H1 (cell line): ENCODE measurements at regions not wholly inside any gene's neighbourhood (a gene's known extent, or its start where the extent isn't known, plus 50 kb on each side); places are given as distances from the start of the nearest gene placed in this dataset.

Source experiments
- BCL11A ChIP-seq, 2 experiments: IDR thresholded peaks; one replicate each; pipeline ENCODE4 v1.6.1; 2011; ENCODE audit warnings: low read depth in 2 of 2, low read length in 2 of 2, mild to moderate bottlenecking in 2 of 2
- RFX5 ChIP-seq: IDR thresholded peaks from 2 replicates; pipeline ENCODE4 v1.6.1; 2011; ENCODE audit warnings: low read depth, low read length, improper control_type of control experiment, borderline replicate concordance
- SP4 ChIP-seq: IDR thresholded peaks from 2 replicates; pipeline ENCODE4 v1.6.1; 2012; ENCODE audit warnings: low read length, inconsistent platforms
- TF ChIP-seq, protein P1 (sequence below): IDR thresholded peaks from 2 replicates; pipeline ENCODE4 v1.6.1; 2012; ENCODE audit warnings: inconsistent platforms

DNA sequence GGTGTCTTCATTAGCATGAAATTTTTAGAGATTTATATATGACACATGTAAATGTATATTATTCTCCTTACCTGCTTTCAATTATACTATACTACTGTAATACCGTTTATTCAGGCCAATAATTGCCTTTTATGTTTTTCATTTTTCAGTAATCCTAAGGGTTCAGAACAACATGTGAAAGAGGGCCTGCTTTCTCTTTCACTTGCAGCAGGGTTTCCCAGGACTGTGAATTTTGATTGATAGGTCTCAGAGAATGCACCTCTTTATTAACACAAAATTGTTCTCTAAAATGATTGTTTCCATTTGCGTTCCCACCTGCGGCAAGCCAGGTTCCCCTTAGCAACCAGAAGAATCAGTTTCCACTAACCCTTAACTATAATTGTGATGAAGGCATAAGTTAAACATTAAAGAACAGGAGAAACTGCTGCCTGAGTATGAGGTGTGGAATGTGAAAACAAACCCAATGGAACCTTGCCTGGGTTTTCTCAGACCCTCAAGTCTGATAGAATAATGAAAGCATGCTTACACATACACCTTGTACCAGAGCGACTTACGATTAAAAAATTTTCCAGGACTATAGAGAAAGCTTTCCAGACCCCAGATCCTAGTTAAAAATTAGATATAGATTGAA, 1591.2 kb upstream of the LRRTM1 start (continued):
- TF ChIP-seq RFX5 (no peak), BCL11A (IDR thresholded peaks at IDR 0.05; ENCODE audit: low read depth in 2 of 2, low read length in 2 of 2) (no peak), SP4 (no peak)
- TF ChIP-seq, protein P1, sequence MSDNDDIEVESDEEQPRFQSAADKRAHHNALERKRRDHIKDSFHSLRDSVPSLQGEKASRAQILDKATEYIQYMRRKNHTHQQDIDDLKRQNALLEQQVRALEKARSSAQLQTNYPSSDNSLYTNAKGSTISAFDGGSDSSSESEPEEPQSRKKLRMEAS, result no peak
